Stimulated activated CD4-positive, alpha-beta T cell treated with anti-CD3 and anti-CD28 coated beads, Interleukin-4, amount 100 ng/mL, for 24 hours (primary cell): ENCODE measurements at regions not wholly inside any gene's neighbourhood (a gene's known extent, or its start where the extent isn't known, plus 50 kb on each side); places are given as distances from the start of the nearest gene placed in this dataset.

ENCODE experiments used
- DNase-seq: peaks from one replicate; pipeline ENCODE4 v3.0.0-alpha.2; 2020

DNA sequence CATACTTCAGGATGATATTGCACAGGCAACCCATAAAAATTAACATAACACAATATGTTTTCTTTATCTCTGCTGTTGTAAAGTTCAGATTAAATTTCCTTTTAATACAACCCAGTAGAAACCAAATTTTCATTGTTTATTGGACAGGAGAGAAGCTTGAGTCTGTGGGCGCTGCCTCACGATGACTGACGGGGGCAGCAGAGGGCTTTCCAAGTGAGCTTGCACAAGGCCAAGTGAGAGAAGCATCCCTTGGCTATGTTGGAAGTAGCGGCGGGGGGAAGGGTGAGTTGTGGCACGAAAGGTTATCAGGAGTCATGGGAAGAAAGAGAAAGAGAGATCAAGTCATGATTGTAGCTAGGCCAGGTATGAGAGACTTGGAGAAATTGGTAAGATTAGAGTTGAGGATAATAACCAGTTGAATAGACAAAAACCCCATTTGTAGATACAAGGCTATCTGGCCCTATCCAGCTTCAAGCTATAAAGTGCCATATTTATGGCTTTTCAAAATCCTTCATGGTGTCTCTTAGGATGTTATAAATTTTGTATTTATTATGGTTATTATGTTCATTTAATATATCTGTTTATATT lies 413.7 kb upstream of the FAM98A start:
- DNase-seq: peak; percentile 4

- no peak for DNase-seq
These were observed 412.6 kb upstream of the FAM98A start for GRCh38 chr2:34011684-34012083.

- DNase-seq: no peak
These were observed 406.8 kb upstream of the FAM98A start for GRCh38 chr2:34005901-34006300.

GRCh38 chr2:34004936-34005335 lies 405.8 kb upstream of the FAM98A start:
- no peak for DNase-seq

DNA sequence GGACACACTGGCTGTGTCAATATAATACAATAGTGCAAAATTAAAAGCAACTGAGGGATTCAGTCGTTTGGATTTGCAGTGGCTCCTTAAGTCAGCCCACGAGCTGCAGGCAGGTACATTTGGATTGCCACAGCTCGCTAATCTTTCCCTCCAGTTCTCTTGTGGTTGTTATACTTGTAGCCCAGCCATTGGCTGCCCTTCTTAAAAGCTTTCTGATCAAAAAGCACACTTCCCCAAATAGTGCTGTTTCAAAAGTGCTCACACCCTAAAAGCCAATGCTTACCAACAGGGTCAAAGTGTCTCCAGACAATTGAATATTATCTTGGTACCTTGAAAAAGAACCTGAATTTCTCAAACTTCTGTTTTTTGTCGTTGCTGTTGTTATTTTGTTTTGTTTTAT lies 404.7 kb upstream of the FAM98A start:
- no peak for DNase-seq

DNA sequence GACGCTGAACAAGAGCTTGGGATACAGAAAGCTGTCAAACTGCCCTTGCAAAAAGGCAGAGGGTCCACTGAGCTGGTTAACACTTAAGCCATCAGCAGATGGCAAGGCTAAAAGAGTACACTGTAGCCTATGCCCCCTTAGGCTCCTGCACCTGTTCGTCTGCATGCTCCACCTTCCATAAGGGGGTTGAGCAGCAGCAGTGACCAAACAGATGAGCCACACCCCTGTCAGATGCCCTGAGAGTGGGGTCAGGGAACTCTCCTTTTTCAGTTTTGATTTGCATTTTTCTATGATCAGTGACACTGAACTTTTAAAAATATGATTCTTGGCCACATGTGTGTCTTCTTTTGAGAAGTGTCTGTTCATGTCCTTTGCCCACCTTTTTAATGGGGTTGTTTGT lies 402.5 kb upstream of the FAM98A start:
- DNase-seq: no peak

DNA sequence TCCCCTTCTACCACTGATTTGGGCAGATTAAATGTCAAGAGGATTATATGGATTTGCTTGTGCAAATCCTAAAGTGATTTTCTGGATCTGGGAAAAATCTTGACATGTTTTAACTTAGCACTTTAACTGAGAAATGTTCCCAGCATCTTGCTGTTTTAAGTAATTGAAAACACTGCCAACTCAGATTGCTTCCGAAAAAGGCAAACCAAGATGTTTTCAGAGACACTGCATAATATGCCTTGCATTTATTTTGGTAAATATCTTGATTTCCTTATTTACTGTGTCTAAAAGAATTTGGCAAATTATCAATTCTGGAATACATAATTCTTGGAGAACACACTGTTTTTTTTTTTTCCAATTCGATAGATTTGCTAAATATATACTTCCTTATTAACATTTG lies 385.0 kb upstream of the FAM98A start:
- DNase-seq: no peak

DNA sequence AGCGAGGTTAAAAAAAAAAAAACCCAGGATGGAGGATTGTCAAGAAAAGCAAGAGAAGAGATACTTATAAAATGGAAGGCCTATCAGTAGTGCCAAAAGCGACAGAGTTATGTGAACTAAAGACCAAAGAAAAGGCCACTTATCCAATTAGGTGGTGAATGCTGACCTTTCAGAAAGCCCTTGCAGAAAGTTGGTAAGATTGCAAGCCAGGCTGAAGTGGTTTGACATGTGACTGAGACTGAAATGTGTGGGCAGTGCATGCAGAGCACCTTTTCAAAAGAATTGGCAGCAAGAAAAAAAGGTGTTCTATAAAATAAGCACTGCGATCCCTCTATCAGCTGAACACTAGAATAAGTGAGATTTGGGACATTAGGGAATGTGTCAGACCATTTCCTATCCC lies 379.4 kb upstream of the FAM98A start:
- DNase-seq: no peak

DNA sequence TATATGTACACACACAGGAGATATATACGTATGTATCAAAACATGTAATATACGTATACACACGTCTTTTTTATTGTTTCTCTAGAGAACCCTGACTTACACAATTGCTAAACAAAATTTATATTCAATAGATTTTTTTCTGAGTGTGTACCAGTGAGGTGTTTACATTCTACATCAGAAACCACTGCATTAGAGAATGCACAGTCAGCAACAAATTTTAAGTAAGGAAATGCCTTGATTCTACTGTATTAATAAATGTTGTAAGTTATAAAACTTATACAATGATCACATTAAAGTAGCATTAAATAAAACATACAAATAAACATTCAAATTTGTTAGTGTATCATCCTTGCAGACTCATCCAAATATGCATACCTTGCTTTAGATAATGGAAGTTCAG lies 376.4 kb upstream of the FAM98A start:
- no peak for DNase-seq

DNA sequence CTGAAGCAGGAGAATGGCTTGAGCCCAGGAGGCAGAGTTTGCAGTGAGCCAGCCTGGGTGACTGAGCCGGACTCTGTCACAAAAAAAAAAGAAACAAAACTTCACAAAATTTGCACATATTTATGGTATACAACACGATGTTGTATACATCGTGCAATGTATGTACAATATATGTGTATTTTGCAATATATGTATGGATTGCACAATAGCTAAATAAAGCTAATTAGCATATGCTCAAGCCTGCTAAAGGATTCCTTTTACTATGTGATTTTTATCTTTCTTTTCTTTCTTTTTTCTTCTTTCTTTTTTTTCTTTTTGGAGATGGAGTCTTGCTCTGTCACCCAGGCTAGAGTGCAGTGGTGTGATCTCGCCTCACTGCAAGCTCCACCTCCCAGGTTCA lies 368.0 kb upstream of the FAM98A start:
- no peak for DNase-seq

DNA sequence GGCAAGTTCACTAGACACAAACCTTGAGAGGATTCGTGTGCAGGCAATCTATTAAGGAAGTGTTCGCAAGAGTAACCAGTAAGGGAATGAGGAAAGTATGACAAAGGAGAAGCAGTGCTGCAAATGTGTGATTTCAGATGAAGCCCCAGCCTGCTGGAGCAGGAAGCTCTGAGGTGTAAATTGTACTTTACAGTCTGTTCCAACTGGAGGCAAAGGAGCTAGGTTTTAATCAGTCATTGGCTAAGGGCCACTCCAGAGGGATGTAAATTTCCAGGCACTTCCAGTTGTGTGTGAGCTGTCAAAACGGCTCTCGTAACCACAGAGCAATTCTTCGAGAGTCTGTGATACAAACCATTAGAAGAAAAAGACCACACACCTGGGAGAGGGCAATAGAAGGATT lies 359.5 kb upstream of the FAM98A start:
- DNase-seq: no peak

DNA sequence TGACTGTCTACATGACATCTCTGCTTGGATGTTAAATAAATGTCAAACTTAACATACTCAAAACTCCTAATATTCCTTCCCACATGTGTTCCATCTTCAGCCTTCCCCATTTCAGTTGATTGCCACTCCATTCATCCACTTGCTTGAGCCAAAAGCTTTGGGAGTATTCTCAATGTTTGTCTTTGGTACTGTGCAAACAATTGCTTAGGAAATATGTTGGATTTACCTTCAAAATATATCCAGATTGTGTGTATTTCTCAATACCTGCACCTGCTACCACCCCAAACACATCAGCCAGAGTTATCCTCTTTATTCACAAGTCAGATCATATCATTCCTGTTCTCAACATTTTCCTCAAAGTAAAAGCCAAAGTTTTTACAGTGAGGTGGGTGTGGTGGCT lies 350.3 kb upstream of the FAM98A start:
- no peak for DNase-seq

DNA sequence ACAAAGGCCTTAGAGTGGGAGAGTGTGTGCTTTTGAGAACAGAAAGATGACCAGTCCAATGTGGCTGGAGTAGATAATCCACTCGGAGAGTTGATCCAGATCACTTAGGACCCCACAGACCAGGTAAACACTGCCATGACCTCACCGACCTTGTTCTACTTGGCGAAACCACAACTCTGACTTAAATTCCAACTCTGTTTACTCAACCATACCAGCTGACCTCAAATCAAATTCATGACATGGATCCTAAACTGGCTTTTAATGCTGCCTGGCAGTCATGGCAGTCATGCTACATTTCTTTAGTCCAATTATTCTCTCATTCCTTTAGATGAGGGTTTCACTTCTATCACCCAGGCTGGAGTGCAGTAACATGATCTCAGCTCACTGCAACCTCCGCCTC lies 347.1 kb upstream of the FAM98A start:
- no peak for DNase-seq

GRCh38 chr2:33933203-33933602 lies 334.1 kb upstream of the FAM98A start:
- DNase-seq: no peak

GRCh38 chr2:33931164-33931563 lies 332.1 kb upstream of the FAM98A start:
- DNase-seq: no peak

GRCh38 chr2:33929467-33929866 lies 330.4 kb upstream of the FAM98A start:
- no peak for DNase-seq

DNA sequence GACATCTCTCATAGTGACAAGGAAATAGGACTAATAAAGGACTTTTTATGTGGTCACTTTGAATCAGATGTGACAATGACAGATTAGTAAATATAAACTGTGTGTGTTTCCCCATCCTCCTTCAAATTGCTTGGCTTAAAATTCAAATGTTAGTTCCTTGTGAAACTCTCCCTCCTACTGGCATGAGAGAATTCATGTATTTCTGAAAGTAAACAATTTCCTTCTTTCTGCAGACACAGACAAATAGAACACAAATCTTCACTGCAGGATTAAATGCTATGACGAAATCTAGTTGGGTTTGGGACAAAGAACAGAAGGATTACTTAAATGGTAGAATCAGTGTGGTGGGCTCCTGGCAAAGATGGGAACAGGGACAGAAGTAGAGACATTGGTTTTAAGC lies 328.7 kb upstream of the FAM98A start:
- DNase-seq: no peak

DNA sequence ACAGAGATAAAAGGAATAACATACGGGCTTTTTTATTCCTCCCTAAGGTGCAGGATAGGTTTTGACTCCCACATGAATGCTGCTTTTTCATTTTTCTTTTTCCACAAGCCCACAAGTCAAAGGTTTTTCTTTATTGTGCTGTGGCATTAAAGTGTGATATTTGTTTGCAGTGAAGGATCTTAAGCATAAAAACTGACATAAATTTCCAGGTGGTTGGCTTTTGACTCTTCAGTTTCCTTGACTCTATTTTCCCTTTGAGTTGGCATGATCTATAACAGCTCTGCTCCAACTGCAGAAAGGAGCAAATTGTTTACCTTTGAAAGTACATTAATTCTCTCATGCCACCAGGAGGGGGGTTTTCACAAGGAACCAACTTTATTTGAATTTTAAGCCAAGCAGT lies 326.2 kb upstream of the FAM98A start:
- no peak for DNase-seq

DNA sequence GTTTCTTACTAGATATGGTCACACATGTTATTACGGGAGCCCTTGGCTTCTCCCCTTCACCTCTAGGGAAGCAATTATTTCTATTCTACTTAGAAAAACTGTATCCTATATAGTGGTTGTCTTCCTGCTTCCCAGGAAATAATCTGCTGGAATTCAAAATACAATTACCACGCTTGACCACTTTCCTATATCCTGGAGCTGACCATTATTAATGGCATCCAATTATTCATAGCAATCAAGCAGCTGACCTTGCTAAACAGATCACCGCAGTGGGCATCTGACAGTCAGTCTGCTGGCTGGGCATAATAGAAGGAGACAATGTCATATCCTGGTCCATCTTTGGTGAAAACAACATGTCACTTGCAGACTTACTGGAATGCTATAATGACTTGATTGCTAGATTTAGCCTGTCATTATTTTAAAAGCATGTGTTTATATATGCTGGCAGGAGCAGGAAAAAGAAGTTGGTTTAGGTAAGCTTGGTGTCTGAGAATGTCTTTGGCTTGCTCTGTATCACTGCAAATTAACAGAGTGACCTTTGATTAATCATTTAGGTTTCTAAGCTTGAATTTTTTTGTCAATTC lies 325.6 kb upstream of the FAM98A start:
- DNase-seq: no peak

DNA sequence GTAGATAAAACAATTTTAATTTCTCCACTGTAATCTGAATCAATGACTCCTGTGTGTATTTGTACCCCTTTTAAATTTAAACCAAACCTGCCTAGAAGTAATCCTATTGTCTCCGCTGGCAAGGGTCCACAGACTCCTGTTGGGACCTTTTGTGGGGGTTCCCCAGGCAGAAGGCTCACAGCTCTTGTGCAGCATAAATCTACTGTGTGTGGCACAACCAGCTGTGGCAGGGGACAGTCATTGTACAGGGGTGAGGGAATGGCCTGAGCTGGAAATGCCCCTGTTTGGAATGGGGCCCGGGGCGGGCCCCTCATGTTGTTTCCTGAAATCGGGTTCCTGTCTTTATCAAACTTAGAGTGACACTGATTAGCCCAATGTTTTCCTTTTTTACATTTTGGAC lies 318.2 kb upstream of the FAM98A start:
- DNase-seq: no peak

DNA sequence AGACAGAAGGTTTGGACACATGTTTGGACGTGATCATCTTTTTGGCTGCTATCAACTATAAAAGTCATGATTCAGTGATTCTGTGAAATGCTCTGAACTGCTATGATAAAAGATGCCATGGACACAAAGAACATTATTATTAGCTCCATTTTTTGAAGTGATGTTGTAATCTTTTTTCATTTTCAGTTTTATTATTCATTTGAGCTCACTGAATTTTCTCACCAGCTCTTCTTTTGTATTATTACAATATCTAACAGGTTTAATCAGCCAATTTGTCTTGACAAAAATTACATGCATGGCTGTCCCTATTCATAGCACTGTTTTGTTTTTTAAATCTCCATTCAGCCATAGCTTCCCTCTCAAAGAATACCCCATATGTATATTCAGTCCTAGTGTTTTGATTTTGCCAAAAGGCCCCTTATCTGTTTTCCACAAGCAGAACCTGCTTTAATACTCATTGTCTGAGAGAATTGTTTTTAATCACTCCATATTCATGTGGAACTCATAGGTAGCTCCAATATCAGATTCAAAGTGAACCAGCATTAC lies 314.0 kb upstream of the FAM98A start:
- DNase-seq: no peak

DNA sequence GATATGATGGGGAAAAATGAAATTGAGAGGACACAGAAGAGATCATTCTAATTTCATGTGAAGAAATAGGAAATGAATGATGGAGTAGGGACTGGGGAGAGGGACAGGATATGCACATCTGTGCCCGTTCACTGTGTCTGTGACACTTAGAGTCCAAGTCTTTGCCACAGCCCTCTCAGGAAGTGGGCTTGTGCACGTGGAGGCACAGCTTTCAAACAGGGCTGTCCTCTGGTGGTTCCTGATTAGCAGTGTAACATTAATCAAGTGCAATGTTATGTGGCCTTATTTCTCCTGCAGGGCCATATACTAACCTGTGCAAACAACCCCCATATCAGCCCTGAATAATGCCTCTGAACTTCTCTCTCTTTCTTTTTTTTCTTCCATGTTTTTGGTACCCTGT lies 312.2 kb upstream of the FAM98A start:
- DNase-seq: no peak

- DNase-seq: no peak
These were observed 311.0 kb upstream of the FAM98A start for GRCh38 chr2:33909945-33910695.

DNA sequence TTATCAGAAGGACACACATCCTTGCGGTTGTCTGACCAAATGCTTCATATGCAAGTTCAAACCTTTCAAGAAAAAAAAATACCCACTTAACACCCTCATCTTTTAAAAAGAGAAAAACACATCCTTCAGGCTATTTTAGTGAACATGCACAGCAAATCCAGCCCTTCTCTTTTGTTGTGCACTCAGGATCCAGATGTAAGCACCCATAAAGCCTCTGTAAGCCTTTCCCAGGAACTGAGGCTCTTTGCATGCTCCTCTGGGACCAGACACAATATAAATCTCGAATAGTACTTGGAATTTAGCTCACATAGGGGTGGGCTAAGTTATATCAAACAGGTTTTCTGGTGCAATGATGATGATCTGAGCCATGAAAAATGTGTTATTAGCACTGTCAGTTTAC lies 308.8 kb upstream of the FAM98A start:
- no peak for DNase-seq
